ENCODE measurements at regions not wholly inside any gene's neighbourhood (a gene's known extent, or its start where the extent isn't known, plus 50 kb on each side); places are given as distances from the start of the nearest gene placed in this dataset.

- TF ChIP-seq EZH2phosphoT487 (IDR thresholded peaks at IDR 0.05; ENCODE audit: insufficient read depth, low read depth) = no peak
- TF ChIP-seq EZH2 (IDR thresholded peaks at IDR 0.05; ENCODE audit: insufficient read depth, poor library complexity, severe bottlenecking) = no peak
- Histone ChIP-seq H3K9me3 (ENCODE audit: low read depth) (no peaks in the 10 kb centered on the region), H3K27ac (no peak overlapping the region), H3K4me2 (ENCODE audit: unreplicated experiment) (no peak overlapping the region), H4K20me1 (ENCODE audit: insufficient read depth) (no peaks in the 10 kb centered on the region), H3K36me3 (ENCODE audit: low read depth) (peaks cover 19% of the 10 kb centered on the region; the same call in 1 of the 2 replicates), H3F3A (ENCODE audit: insufficient read depth) (0 out of 2 replicates have a peak, but pooled peaks cover 2% of the 10 kb centered on the region), H3K27me3 (replicated peaks; ENCODE audit: insufficient read depth) (no peaks in the 10 kb centered on the region), H2AFZ (no peak overlapping the region), H3K4me1 (ENCODE audit: insufficient read depth) (no peaks in the 10 kb centered on the region), H3K9me2 (ENCODE audit: insufficient read depth) (no peaks in the 10 kb centered on the region), H3K79me2 (ENCODE audit: insufficient read depth) (no peaks in the 10 kb centered on the region), H3K4me3 (no peak overlapping the region), H3K9ac (no peak overlapping the region)
- 83% methylated on average over 10 of the region's 10 CpGs for whole genome bisulfite sequencing, 2 experiments (ENCODE audit: low coverage in 1 of 2, low lambda C conversion rate in 2 of 2, missing lambda C conversion rate in 2 of 2)
- peak; percentile 12 for DNase-seq
- in situ Hi-C loops (cut with MboI) = no loop called here
These were observed 93.9 kb downstream of the C11orf91 start for GRCh38 chr11:33606762-33607161.

DNA sequence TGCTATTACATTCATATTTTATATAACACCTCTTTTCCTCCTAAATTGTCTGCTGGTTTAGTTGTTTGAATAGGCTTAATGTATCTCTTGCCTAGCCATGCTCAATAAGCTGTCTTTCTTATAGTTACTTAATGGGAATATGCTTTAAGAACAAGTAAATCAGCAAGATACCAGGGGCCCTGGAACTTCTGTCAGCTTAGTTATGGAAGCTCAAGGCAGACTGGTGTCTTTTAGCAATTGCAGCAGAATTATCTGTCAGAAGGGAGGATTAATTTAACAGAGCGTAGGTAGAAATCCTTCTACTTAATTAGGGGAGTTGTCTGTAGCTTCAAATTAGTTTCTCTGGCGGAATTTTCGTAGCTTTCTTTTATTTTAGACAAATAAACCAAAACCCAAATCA, 94.9 kb downstream of the C11orf91 start:
- no peak for DNase-seq
- TF ChIP-seq EZH2phosphoT487 (IDR thresholded peaks at IDR 0.05; ENCODE audit: insufficient read depth, low read depth) (no peak), EZH2 (IDR thresholded peaks at IDR 0.05; ENCODE audit: insufficient read depth, poor library complexity, severe bottlenecking) (no peak)
- no peak overlapping the region for H2AFZ ChIP-seq
- peaks cover 19% of the 10 kb centered on the region; the same call in 1 of the 2 replicates for H3K36me3 ChIP-seq (ENCODE audit: low read depth)
- no peaks in the 10 kb centered on the region for H3F3A ChIP-seq (ENCODE audit: insufficient read depth)
- H3K9me2 ChIP-seq (ENCODE audit: insufficient read depth) = no peaks in the 10 kb centered on the region
- H3K4me1 ChIP-seq (ENCODE audit: insufficient read depth) = no peaks in the 10 kb centered on the region
- WGBS, 2 experiments (ENCODE audit: low coverage in 1 of 2, low lambda C conversion rate in 2 of 2, missing lambda C conversion rate in 2 of 2) = 93 to 100% methylated on average over 3 of the region's 3 CpGs
- H3K9ac ChIP-seq = no peak overlapping the region
- no peak overlapping the region for H3K4me3 ChIP-seq
- H4K20me1 ChIP-seq (ENCODE audit: insufficient read depth) = no peaks in the 10 kb centered on the region
- no peaks in the 10 kb centered on the region for H3K27me3 ChIP-seq (replicated peaks; ENCODE audit: insufficient read depth)
- no peak overlapping the region for H3K27ac ChIP-seq
- H3K9me3 ChIP-seq (ENCODE audit: low read depth) = no peaks in the 10 kb centered on the region
- in situ Hi-C loops (cut with MboI) = no loop called here
- H3K4me2 ChIP-seq (ENCODE audit: unreplicated experiment) = no peak overlapping the region
- H3K79me2 ChIP-seq (ENCODE audit: insufficient read depth) = no peaks in the 10 kb centered on the region

DNA sequence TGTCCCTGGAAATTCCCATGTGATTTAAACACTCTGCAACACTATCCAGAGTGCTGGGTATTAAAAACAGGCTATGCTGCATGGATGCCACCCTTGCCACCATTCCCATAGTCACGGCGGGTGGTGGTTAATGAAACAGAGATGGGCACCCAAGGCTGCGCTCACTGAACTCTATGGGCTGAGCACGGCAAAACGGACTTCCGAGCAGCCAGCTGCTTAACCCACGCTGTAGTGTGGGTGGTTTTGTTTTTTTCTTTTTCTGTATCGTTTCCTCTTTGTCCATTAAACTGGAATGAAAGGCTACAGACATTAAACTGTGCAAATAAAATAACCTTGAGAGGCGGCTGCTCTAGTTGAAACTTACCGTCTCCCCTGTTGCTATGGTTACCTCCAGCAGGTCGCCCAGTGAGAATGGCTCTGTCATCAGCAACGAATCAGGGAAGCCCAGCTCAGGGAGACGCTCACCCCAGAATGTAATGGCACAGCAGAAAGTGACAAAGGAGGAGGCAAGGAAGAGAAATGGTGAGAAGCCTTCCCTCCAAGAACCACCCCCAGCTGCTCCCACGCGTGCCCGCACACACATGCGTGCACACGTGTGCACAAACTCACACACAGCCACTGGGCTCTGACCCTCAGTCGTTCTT, 102.1 kb downstream of the C11orf91 start:
- no peaks in the 10 kb centered on the region for H3K4me1 ChIP-seq (ENCODE audit: insufficient read depth)
- H3K27ac ChIP-seq = no peak overlapping the region
- H2AFZ ChIP-seq = no peak overlapping the region
- no peaks in the 10 kb centered on the region for H3K79me2 ChIP-seq (ENCODE audit: insufficient read depth)
- H3K9me2 ChIP-seq (ENCODE audit: insufficient read depth) = no peaks in the 10 kb centered on the region
- no peaks in the 10 kb centered on the region for H3F3A ChIP-seq (ENCODE audit: insufficient read depth)
- H3K4me2 ChIP-seq (ENCODE audit: unreplicated experiment) = no peak overlapping the region
- no peak overlapping the region for H3K9ac ChIP-seq
- H3K9me3 ChIP-seq (ENCODE audit: low read depth) = no peaks in the 10 kb centered on the region
- H3K36me3 ChIP-seq (ENCODE audit: low read depth) = peaks cover 10% of the 10 kb centered on the region; the same call in 1 of the 2 replicates
- H3K27me3 ChIP-seq (replicated peaks; ENCODE audit: insufficient read depth) = no peaks in the 10 kb centered on the region
- H4K20me1 ChIP-seq (ENCODE audit: insufficient read depth) = no peaks in the 10 kb centered on the region
- TF ChIP-seq EZH2 (IDR thresholded peaks at IDR 0.05; ENCODE audit: insufficient read depth, poor library complexity, severe bottlenecking) = no peak
- no peak for TF ChIP-seq EZH2phosphoT487 (IDR thresholded peaks at IDR 0.05; ENCODE audit: insufficient read depth, low read depth)
- in situ Hi-C loops (cut with MboI) = no loop called here
- WGBS, 2 experiments (ENCODE audit: low coverage in 1 of 2, low lambda C conversion rate in 2 of 2, missing lambda C conversion rate in 2 of 2) = 74 to 76% methylated on average over 19 of the region's 19 CpGs
- no peak overlapping the region for H3K4me3 ChIP-seq
- DNase-seq = no peak

DNA sequence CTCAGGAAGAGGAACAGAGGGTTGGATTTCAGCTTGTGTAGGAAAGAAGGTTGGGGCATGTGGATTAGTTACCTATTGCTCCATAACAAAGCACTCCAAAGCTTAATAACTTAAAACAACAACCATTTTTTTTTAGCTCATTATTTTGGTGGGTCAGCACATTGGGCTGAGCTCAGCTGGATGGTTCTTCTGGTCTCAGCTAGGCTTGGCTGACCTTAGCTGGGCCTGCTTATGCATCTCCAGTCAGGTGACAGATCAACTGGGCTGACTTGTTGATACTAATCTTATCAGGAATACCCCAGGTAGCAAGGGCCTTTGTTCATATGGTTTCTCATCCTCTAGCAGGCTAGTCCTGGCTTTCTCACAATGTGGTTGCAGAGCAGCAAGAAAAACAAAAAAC, 106.4 kb downstream of the C11orf91 start:
- in situ Hi-C loops (cut with MboI) = no loop called here
- no peaks in the 10 kb centered on the region for H3K4me1 ChIP-seq (ENCODE audit: insufficient read depth)
- no peaks in the 10 kb centered on the region for H3F3A ChIP-seq (ENCODE audit: insufficient read depth)
- H4K20me1 ChIP-seq (ENCODE audit: insufficient read depth) = no peaks in the 10 kb centered on the region
- H3K4me3 ChIP-seq = no peak overlapping the region
- H3K79me2 ChIP-seq (ENCODE audit: insufficient read depth) = no peaks in the 10 kb centered on the region
- no peak for TF ChIP-seq EZH2 (IDR thresholded peaks at IDR 0.05; ENCODE audit: insufficient read depth, poor library complexity, severe bottlenecking)
- no peak for TF ChIP-seq EZH2phosphoT487 (IDR thresholded peaks at IDR 0.05; ENCODE audit: insufficient read depth, low read depth)
- no peaks in the 10 kb centered on the region for H3K9me2 ChIP-seq (ENCODE audit: insufficient read depth)
- no peak overlapping the region for H3K4me2 ChIP-seq (ENCODE audit: unreplicated experiment)
- peaks cover 20% of the 10 kb centered on the region; the same call in 1 of the 2 replicates for H3K36me3 ChIP-seq (ENCODE audit: low read depth)
- no peak overlapping the region for H3K27ac ChIP-seq
- H3K9me3 ChIP-seq (ENCODE audit: low read depth) = no peaks in the 10 kb centered on the region
- H3K27me3 ChIP-seq (replicated peaks; ENCODE audit: insufficient read depth) = no peaks in the 10 kb centered on the region
- H2AFZ ChIP-seq = no peak overlapping the region
- H3K9ac ChIP-seq = no peak overlapping the region
- no peak for DNase-seq

All from GM23248 (cell line).